PC-9 (cell line): ENCODE measurements at regions not wholly inside any gene's neighbourhood (a gene's known extent, or its start where the extent isn't known, plus 50 kb on each side); places are given as distances from the start of the nearest gene placed in this dataset.

Source experiments
- CTCF ChIP-seq: fragments of 200-600 bp; sonication (generic); conservative IDR thresholded peaks from 2 replicates; pipeline ENCODE4 v1.6.1; 2017; ENCODE audit warnings: mixed run types, antibody characterized with exemption, mild to moderate bottlenecking, moderate library complexity
- EZH2 ChIP-seq: fragments of 200-600 bp; sonication (generic); IDR thresholded peaks from 2 replicates; pipeline ENCODE4 v1.8.0; 2017; ENCODE audit warnings: antibody characterized with exemption, low read depth

GRCh38 chr17:65389949-65390348, 171.5 kb downstream of the AXIN2 start:
- TF ChIP-seq CTCF (no peak), EZH2 (no peak)
